MM.1S (cell line): ENCODE measurements at regions not wholly inside any gene's neighbourhood (a gene's known extent, or its start where the extent isn't known, plus 50 kb on each side); places are given as distances from the start of the nearest gene placed in this dataset.

Experiments used
- DNase-seq: peaks from one replicate; pipeline ENCODE4 v3.0.0-alpha.2; 2015
- H2AFZ ChIP-seq: fragments of 300-600 bp; sonication (generic); 2 replicates; pipeline ENCODE4 v1.6.0; 2016; ENCODE audit warnings: antibody characterized with exemption, low read length
- H3F3A ChIP-seq: fragments of 300-600 bp; sonication (generic); 2 replicates; pipeline ENCODE4 v1.6.1; 2016; ENCODE audit warnings: mild to moderate bottlenecking, antibody characterized with exemption, low read length, moderate library complexity, mixed read lengths; ENCODE audit not compliant: insufficient read depth
- H3K27ac ChIP-seq: fragments of 300-600 bp; sonication (generic); 2 replicates; pipeline ENCODE4 v1.5.1; 2016; ENCODE audit warnings: mild to moderate bottlenecking, low read length
- H3K27me3 ChIP-seq: fragments of 300-600 bp; sonication (generic); replicated peaks from 2 replicates; pipeline ENCODE4 v1.6.0; 2016; ENCODE audit warnings: low read length; ENCODE audit not compliant: insufficient read depth
- H3K36me3 ChIP-seq: fragments of 300-600 bp; sonication (generic); replicated peaks from 2 replicates; pipeline ENCODE4 v1.6.1; 2016; ENCODE audit warnings: mild to moderate bottlenecking, low read length, mixed read lengths; ENCODE audit not compliant: insufficient read depth
- H3K4me1 ChIP-seq: fragments of 300-600 bp; sonication (generic); 2 replicates; pipeline ENCODE4 v1.6.1; 2016; ENCODE audit warnings: low read length, mixed read lengths
- H3K4me2 ChIP-seq: fragments of 300-600 bp; sonication (generic); 2 replicates; pipeline ENCODE4 v1.6.0; 2016; ENCODE audit warnings: low read depth, low read length
- H3K4me3 ChIP-seq: fragments of 300-600 bp; sonication (generic); 2 replicates; pipeline ENCODE4 v1.5.1; 2016; ENCODE audit warnings: low read length, mixed read lengths
- H3K79me2 ChIP-seq: fragments of 300-600 bp; sonication (generic); 2 replicates; pipeline ENCODE4 v1.6.1; 2016; ENCODE audit warnings: mixed run types, low read length, mixed read lengths
- H3K9ac ChIP-seq: fragments of 300-600 bp; sonication (generic); 2 replicates; pipeline ENCODE4 v1.6.1; 2016; ENCODE audit warnings: low read length, mixed read lengths
- H3K9me2 ChIP-seq: fragments of 300-600 bp; sonication (generic); replicated peaks from 2 replicates; pipeline ENCODE4 v1.6.1; 2016; ENCODE audit warnings: mild to moderate bottlenecking, low read length, mixed read lengths; ENCODE audit not compliant: insufficient read depth
- H3K9me3 ChIP-seq: fragments of 300-600 bp; sonication (generic); replicated peaks from 2 replicates; pipeline ENCODE4 v1.6.1; 2016; ENCODE audit warnings: mild to moderate bottlenecking, low read length, mixed read lengths; ENCODE audit not compliant: insufficient read depth
- H4K20me1 ChIP-seq: fragments of 300-600 bp; sonication (generic); 2 replicates; pipeline ENCODE4 v1.6.1; 2016; ENCODE audit warnings: mild to moderate bottlenecking, low read length, moderate library complexity, mixed read lengths; ENCODE audit not compliant: insufficient read depth
- CTCF ChIP-seq: fragments of 300-600 bp; sonication (generic); IDR thresholded peaks from 2 replicates; pipeline ENCODE4 v1.5.1; 2016; ENCODE audit warnings: antibody characterized with exemption, low read length, mixed read lengths
- EZH2 ChIP-seq: fragments of 300-600 bp; sonication (generic); optimal IDR thresholded peaks from 2 replicates; pipeline ENCODE3; 2017; ENCODE audit warnings: low read depth, mild to moderate bottlenecking, antibody characterized with exemption, low read length, mixed read lengths
- EZH2phosphoT487 ChIP-seq: fragments of 300-600 bp; sonication (generic); IDR thresholded peaks from 2 replicates; pipeline ENCODE4 v1.6.1; 2018; ENCODE audit warnings: antibody characterized with exemption, low read length

GRCh38 chr13:57224414-57224813, 57.4 kb downstream of the PRR20E start:
- DNase-seq: no peak
- Histone ChIP-seq H3K79me2 (no peaks in the 10 kb centered on the region), H3K4me1 (no peaks in the 10 kb centered on the region), H3K9me3 (no peaks in the 10 kb centered on the region), H3K4me3 (no peak overlapping the region), H3K27ac (no peak overlapping the region), H3F3A (no peaks in the 10 kb centered on the region), H2AFZ (no peak overlapping the region), H4K20me1 (no peaks in the 10 kb centered on the region), H3K36me3 (no peaks in the 10 kb centered on the region), H3K9me2 (no peaks in the 10 kb centered on the region), H3K9ac (no peak overlapping the region), H3K4me2 (no peak overlapping the region), H3K27me3 (no peaks in the 10 kb centered on the region)
- TF ChIP-seq CTCF (no peak), EZH2phosphoT487 (no peak), EZH2 (no peak)

GRCh38 chr13:57250472-57250871, 83.5 kb downstream of the PRR20E start:
- H3K36me3 ChIP-seq: no peaks in the 10 kb centered on the region
- TF ChIP-seq EZH2: no peak
- no peak for TF ChIP-seq EZH2phosphoT487
- TF ChIP-seq CTCF: no peak

GRCh38 chr13:57253551-57253950, 86.6 kb downstream of the PRR20E start:
- no peak overlapping the region for H2AFZ ChIP-seq
- 0 out of 2 replicates have a peak, but pooled peaks cover 11% of the 10 kb centered on the region for H3K4me1 ChIP-seq
- no peak overlapping the region for H3K4me3 ChIP-seq
- TF ChIP-seq CTCF (no peak), EZH2 (no peak), EZH2phosphoT487 (no peak)
- H3F3A ChIP-seq: no peaks in the 10 kb centered on the region
- no peaks in the 10 kb centered on the region for H3K79me2 ChIP-seq
- peak overlapping the region; percentile 28; the same call in 1 of the 2 replicates for H3K27ac ChIP-seq
- H3K9ac ChIP-seq: no peak overlapping the region
- H3K9me2 ChIP-seq: no peaks in the 10 kb centered on the region
- H3K36me3 ChIP-seq: no peaks in the 10 kb centered on the region
- H3K4me2 ChIP-seq: peak overlapping the region; percentile 14; the same call in 1 of the 2 replicates
- DNase-seq: peak; percentile 55
- H4K20me1 ChIP-seq: no peaks in the 10 kb centered on the region
- H3K9me3 ChIP-seq: no peaks in the 10 kb centered on the region
- H3K27me3 ChIP-seq: no peaks in the 10 kb centered on the region

More at GRCh38 chr13:57250472-57250871, 83.5 kb downstream of the PRR20E start:
- DNase-seq: no peak
- Histone ChIP-seq H3K4me3 (no peak overlapping the region), H3K27me3 (no peaks in the 10 kb centered on the region), H3K79me2 (no peaks in the 10 kb centered on the region), H4K20me1 (no peaks in the 10 kb centered on the region), H3K27ac (no peak overlapping the region), H3K9ac (no peak overlapping the region), H3K4me2 (no peak overlapping the region), H3K9me2 (no peaks in the 10 kb centered on the region), H3F3A (no peaks in the 10 kb centered on the region), H3K9me3 (no peaks in the 10 kb centered on the region), H3K4me1 (0 out of 2 replicates have a peak, but pooled peaks cover 4% of the 10 kb centered on the region), H2AFZ (no peak overlapping the region)
